ENCODE measurements at regions not wholly inside any gene's neighbourhood (a gene's known extent, or its start where the extent isn't known, plus 50 kb on each side); places are given as distances from the start of the nearest gene placed in this dataset.
"Not testable (repeated sequence)": the region's sequence is repeated elsewhere in the genome, so short reads cannot be mapped to it uniquely, and the experiment has no call there.

DNA sequence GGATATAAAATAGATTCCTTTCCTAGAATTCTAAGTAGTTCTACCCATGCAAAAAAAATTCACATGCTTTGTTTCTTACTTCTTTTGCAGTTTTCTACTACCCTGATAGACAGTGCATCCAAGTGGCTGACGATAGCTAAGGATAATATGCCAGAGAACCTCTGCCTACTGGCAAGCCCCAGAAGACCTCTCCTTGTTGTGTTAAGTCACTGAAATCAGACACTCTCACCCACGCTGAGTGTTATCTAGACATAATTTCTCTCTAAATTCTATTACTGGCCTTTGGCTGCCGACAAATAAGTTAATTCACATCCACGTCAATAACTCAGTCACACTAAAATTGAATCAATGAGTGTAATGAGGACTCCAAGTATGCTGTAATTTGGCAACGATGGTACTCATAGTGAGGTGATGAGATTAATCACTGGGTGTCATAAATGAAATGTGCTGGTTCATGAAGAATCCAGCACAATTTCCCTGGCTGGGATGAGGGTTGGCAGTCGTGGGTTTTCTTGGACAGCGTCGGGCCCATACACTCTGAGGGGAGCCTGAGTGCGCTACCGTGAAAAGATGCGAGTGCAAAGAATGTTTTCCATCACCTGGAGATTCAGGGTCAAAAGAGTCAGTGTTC, 354.8 kb upstream of the TMEM132C start:
- DNase-seq (ENCODE audit: low spot score) = no peak

DNA sequence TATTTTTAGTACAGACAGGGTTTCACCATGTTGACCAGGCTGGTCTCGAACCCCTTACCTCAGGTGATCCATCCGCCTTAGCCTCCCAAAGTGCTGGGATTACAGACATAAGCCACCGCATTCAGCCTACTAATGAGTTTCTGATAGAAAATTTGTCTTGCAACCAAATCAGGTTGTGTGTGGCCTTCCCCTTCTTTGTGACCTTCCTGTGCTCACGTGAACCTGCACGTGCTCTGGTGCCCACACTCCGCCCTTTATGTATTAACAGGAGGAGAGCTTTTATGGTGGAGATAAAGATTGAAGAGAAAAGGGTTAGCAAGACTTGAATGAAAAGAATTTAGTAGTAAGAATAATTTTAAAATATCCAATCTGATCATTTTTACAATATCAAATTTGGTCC, 343.5 kb upstream of the TMEM132C start:
- no peak for DNase-seq (ENCODE audit: low spot score)

DNA sequence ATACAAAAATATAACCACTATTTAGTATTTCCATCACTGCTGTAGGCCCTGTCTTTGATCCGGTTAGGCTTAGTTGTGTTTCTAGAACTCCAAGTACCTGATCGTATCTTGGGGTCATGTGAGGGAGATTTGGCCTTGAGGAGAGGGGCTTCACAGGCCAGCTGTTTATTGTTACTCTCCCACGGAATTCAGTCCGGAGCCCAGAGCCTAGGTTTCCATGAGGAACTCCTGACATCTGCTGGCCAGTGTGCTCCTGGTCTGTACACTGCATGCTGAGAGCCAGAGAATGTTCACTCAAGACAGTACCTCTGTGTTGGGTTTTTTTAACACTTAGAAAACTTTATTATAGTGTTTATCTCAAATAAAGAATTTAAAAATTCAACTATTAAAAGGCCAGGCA, 341.0 kb upstream of the TMEM132C start:
- DNase-seq (ENCODE audit: low spot score) = peak; percentile 59

DNA sequence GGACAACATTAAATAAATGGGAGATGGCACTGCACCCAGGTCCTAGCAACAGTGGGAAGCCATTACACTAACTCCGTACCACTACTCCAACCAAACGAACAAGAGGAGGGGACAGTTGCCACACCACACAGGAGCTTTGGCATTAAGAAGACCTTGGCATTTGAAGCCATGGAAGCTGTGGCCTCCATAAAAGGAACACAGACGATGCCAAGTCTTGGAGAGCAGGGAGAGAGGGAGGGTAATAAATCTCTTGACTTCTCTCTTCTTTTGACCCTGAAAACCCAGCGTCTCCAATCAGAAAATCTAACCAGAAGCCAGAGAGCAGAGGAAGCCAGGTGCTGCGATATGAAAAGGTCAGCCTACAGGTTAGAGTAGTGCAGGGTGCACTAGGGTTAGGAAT, 338.8 kb upstream of the TMEM132C start:
- DNase-seq (ENCODE audit: low spot score) = no peak

DNA sequence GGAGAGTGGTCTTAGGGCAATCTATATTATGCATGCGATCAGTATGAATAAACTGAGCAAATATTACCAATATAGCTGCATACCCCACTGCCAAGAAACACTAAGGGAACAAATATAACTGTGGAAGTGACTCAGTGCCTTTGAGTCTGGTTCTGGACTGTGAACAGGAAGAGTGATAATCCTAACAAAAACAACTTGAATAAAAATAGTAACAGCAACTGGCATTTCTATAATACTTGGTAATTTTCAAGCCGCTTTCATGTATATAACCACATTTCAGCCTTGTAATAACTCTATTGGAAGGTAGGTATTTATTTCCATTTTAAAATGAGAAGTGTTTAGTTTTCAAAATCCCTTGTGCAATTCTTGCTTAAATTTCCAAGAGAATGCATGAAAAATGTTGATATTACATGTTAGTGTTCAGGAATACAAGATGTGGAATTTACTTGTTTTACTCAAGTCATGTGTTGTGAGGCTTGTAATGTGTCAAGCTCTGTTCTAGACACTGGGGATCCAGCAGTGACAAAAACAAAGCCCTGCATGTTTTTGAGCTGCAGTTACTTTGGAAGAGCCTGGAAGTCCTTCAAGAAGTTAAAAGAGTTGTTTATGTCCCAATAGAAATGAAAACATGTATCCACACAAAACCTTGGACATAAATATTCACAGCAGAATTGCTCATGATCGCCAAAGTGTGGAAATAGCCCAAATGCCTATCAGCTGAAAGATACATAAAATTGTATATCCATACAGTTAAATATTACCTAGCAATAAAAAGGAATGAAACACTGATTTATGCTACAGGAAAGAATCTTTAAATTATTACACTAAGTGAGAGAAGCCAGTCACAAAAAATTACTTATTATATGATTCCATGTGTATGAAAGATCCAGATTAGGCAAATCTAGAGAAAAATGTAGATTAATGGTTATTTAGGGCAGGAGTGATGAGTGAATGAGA, 338.1 kb upstream of the TMEM132C start:
- peak; percentile 16 for DNase-seq (ENCODE audit: low spot score)

DNA sequence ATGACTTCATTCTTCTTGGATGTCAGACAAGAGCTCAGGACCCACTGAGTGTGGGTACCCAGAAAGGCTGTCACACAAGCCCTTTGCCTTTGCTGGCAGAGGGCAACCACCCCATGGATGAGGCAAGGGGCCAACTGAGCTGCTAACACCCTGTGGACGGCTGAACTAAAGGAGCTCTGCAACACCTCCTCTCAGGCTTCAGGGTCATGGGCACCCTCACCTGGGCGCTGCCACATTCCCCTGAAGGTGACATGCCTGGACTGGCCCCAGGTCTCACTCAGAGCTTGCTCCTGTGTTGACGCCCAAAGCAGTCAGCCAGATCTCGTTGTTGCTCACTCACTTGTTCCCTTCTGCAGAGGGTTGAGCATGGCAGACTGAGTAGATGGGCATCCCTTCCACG, 336.8 kb upstream of the TMEM132C start:
- DNase-seq (ENCODE audit: low spot score) = no peak

DNA sequence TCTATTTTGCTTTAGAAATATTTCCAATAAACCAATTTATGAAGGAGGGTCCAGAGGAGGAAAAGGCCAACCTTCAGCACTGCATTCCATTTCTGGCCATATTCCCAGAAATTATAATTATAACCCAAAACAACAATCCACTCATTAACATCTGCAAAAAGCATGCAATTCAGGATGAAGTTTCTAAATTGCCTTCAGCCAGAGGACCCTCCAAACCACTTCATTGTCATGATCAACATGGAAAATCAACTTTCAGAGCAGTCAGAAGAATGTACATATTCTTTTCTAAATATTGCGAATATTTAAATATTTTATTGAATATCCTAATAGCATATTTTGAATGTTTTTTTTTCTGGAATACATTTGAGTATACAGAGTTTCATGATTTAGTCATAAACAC, 332.6 kb upstream of the TMEM132C start:
- no peak for DNase-seq (ENCODE audit: low spot score)

DNA sequence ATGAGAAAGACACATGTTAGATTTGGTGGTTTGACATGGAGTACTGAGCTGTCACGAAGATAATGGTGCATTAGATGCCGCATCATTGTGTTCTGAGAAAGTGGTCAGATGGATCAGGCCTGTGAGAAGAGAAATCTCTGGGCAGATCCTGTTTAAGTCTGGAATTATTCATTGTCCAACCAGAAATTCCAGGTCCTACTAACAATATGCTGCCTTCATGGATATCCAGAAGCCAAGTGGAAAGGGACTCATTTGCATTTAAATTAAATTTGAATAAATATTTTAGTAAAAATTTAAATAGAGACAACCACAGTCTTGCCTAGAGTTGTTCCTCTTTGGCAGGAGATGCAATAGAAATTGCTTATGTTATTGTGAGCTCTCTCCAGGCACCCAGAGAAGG, 330.5 kb upstream of the TMEM132C start:
- no peak for DNase-seq (ENCODE audit: low spot score)

DNA sequence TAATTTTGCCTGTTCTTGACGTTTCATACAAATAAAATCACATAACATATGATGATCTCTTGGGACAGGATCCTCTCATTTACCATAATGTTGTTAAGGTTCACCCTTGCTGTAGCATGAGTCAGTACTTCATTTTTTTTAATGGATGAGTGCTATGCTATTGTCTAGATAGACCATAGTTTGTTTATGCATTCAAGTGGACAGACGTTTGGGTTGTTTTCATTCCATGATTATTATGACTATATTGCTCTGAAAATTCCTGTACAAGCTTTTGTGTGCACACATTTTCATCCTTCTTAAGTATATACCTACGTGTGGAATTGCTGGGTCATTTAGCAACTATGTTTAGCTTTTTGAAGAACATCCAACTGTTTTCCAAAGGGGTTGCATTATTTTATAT, 325.6 kb upstream of the TMEM132C start:
- DNase-seq (ENCODE audit: low spot score) = no peak

DNA sequence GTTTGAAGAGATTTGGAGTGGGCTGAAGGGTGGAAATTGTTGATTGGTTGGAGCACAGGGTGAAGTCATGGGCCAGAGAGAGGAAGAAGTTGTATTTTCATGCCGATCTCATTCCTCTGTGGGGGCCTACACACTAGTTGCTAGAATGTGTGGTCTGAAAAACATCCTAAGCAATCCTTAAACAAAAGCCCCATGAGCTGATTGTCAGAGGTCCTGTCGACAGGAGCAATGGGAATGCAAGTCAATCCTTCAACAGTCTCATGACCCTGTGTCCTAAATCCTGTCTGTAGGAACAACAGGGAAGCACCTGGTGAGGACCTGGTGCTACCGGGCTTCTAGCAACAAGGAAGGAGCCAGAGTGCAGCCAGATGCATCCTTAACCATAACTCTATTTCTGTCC, 324.0 kb upstream of the TMEM132C start:
- no peak for DNase-seq (ENCODE audit: low spot score)

DNA sequence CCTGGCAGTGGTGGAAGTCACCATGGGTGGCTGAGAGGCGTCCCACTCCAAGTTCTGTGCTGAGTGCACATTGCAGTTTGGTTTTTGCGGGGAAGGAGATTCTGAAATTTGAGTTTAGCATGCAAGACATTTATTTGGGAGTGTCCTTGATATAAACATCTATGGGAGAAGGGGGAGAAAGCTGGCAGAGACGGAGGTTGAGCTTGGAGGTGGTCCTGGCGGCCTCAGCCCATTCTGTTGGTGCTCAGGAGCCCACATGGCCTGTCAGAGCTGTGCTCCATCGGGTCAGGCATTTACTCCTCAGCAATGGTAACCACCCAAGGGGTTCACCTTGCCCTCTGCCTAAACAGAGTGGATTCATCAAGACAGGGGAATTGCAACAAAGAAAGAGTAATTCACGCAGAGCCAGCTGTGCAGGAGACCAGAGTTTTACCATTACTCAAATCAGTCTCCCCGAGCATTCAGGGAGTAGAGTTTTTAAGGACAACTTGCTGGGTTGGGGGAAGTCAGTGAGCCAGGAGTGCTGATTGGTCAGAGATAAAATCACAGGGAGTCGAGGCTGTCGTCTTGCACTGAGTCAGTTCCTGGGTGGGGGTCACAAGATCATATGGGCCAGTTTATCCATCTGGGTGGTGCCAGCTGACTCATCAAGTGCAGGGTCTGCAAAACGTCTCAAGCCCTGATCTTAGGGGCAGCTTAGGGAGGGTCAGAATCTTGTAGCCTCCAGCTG, 323.3 kb upstream of the TMEM132C start:
- DNase-seq (ENCODE audit: low spot score) = no peak

DNA sequence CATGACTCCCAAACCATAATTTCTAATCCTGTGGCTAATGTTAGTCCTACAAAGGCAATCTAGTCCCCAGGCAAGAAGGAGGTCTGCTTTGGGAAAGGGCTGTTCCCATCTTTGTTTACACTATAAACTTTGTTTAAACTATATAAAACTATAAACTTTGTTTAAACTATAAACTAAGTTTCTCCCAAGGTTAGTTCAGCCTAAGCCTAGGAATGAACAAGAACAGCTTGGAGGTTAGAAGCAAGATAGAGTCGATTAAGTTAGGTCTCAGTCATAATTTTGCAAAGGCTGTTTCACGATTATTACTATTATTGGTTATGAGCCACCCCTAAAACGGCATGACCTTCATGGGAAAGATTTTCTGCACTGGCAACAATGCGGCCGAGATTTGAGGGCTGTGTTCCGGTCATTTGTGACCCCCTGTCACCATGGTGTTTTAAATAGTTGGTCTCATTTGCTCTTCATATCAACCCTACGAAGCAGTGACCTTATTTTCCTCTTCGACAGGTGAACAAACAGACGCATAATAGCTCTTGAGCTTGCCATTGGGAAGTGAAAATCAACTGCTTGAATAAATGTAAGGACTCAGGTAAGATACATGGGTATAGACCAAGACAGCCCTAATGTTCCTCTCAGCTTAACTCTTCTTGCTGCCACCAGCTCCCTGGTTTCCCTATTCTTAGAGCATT, 322.6 kb upstream of the TMEM132C start:
- DNase-seq (ENCODE audit: low spot score) = no peak

DNA sequence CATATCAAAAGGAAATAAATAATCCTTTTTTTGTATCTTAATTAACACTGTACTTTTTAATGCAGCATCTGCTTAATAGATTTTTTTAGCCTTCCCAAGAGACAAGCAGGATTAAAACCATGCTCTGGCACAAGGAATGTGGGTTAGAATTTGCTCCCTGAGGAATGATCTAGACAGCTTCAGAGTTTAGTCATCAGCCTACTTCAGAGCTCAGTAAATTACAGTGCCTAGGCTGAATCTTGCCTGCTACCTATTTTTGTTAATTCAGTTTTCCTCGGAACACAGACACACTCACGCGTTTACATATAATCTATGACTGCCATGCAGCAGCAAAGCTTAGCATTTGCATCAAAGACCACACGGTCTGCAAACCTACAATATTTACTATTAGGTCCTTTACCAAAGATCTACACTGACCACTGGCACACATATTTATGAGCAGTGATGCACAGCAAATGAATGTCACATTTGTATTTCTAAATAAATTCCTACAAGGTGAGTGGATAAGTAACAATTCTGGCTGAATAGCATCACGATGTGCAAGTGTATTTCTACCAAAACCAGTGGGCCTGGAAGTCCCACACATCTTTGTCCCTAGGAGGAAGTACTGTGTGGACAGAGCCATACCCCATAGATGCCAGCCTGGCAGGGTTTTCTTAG, 309.8 kb upstream of the TMEM132C start:
- no peak for DNase-seq (ENCODE audit: low spot score)

DNA sequence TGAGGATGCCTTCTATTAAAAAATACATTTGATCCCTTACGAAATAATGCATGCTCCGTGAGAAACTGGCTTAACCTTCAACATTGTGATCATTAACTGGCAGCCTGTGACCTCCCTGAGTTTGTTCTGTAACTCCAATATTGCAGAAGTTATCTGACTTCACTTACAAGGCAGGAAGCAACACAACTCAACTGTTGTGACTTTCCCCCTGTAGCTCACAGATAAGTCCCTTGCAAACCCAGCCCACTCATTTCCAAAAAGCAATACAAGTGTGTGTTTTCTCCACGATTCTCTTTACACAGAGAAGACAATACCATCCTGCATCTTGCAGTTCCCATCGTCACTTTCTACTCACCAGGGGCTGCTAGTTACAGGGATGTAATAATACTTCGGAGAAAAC, 304.7 kb upstream of the TMEM132C start:
- no peak for DNase-seq (ENCODE audit: low spot score)

DNA sequence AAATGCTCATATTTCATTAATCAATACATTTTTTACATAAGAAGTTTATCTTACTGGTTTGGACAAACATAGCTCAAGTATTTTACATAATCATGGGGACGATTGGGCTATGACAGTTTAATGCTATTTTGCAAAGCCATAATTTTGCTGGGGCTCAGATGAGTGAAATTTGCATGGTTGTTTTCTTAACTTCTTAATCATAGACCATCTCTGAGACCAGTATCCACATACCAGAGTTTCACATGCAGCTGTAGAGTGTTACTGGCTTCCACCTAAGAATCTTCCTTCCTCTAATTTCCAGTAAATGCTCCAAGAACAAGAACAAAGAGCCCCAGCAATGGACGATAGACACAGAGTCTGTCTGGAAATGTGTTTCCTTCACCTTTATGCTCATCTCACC, 303.0 kb upstream of the TMEM132C start:
- DNase-seq (ENCODE audit: low spot score) = no peak

DNA sequence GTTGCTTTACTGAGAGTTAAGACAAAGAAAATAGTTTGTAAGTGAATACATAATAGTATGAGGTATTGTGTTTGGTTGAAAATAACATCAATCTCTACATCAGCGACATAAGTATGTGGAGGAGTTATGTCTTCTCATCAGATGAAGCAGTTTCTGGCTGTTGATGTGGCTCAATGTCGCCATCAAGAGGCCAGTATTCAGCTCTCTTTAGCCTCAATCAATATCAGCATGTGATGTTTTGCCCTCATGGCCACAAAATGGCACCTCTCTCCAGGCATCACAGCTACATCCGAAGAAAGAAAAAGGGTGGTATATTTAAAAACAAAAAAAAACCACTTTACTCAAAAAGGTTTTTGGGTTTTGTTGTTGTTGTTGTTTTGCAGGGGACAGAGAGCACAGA, 302.3 kb upstream of the TMEM132C start:
- DNase-seq (ENCODE audit: low spot score) = no peak

DNA sequence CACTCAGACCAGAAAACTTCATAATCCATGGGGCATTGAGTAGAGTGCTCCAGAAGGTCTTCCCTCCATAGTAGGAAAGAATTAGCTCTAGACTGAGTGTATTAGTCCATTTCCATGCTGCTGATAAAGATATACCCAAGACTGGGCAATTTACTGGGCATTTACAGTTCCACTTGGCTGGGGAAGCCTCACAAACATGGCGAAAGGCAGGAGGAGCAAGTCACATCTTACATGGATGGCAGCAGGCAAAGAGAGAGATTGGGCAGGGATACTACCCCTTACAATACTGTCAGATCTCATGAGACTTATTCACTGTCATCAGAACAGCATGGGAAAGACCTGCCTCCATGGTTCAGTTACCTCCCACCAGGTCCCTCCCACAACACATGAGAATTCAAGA, 300.6 kb upstream of the TMEM132C start:
- DNase-seq (ENCODE audit: low spot score) = no peak

DNA sequence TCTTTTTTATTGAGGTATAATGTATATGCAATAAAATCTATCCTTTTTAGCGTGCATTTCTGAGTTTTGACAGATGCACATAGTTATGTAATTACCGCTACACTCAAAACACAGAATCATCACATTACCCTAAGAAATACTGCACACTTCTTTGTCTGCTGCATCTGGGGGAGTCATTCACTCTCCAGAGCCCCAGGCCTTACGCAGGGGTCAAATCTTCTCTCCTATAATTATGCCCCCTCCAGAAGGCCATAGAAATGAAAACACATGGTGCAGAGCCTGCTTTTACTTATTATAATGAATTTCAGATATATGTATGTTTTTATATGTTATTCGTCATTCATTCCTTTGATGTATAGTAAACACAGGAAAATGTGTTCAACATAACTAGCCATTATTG, 296.5 kb upstream of the TMEM132C start:
- DNase-seq (ENCODE audit: low spot score) = no peak

DNA sequence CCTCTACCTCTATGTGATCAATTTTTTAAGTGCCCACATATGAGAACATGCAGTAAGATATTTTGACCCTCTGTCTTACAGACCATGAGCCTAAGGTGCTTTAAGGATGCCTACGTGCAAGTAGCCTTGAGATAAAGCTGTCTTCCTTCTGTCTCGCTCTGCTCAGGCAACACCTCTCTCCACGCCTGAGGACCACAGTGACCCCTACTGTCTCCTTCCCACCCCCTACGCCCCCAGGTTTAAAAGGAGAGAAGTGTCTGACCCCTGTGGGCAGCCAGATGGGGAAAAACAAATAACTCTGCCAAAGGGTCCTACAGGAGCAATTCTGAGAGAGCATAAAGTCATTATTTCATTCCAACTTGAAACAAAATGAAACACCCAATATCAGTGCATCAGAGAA, 286.4 kb upstream of the TMEM132C start:
- no peak for DNase-seq (ENCODE audit: low spot score)

DNA sequence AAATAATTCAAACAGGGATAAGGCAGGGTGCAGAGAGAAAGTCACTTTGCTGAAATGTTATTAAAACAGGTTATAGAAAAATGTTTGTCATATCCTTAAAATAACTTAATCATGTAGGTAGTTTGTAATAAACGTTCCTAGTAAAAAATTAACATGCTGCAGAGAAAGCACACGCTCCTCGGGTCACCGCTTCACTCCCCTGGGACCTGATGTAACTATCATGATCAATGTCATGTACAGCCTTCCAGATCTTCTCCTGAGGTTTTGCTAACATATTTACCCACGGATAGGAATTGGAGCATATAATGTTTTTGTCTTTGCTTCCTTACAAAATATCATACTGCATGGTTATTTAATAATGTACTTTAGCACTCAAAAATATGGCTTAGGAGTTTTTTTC, 285.1 kb upstream of the TMEM132C start:
- DNase-seq (ENCODE audit: low spot score) = no peak

DNA sequence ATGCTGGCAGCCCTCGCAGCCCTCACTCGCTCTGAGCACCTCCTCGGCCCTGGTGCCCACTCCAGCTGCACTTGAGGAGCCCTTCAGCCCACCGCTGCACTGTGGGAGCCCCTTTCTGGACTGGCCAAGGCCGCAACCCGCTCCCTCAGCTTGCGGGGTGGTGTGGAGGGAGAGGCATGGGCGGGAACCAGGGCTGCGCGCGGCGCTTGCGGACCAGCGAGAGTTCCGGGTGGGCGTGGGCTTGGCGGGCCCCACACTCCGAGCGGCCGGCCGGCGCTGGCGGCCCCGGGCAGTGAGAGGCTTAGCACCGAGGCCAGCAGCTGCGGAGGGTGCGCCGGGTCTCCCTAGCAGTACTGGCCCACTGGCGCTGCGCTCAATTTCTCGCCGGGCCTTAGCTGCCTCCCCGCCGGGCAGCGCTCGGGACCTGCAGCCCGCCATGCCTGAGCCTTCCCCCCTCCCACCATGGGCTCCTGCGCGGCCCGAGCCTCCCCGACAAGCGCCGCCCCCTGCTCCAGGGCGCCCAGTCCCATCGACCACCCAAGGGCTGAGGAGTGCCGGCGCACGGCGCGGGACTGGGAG, 283.7 kb upstream of the TMEM132C start:
- not testable (repeated sequence) for DNase-seq (ENCODE audit: low spot score)
